ENCODE measurements at regions not wholly inside any gene's neighbourhood (a gene's known extent, or its start where the extent isn't known, plus 50 kb on each side); places are given as distances from the start of the nearest gene placed in this dataset.

- no peaks in the 10 kb centered on the region for H3K36me3 ChIP-seq
- intact Hi-C loops (cut with DNase I; ENCODE audit: low total_unique reads), result no loop called here
- TF ChIP-seq EP300 (IDR thresholded peaks at IDR 0.05; ENCODE audit: low read depth), result no peak
- TF ChIP-seq POLR2A (IDR thresholded peaks at IDR 0.05), result no peak
- no peak for TF ChIP-seq CTCF (IDR thresholded peaks at IDR 0.05)
- no peak for TF ChIP-seq POLR2AphosphoS5 (IDR thresholded peaks at IDR 0.05)
- no peaks in the 10 kb centered on the region for H3K27me3 ChIP-seq
- DNase-seq, result no peak
- H3K4me1 ChIP-seq, result no peaks in the 10 kb centered on the region
- in situ Hi-C loops (cut with MboI; ENCODE audit: low pct_ligation_motif_present in 1 of 4, low pct_unique_long_range_greater_than_20kb in 1 of 4, low sequenced_read_pairs in 3 of 4), result no loop called here
- WGBS, 2 donors (ENCODE audit: low coverage in 1 of 2), result 77 to 88% methylated on average over 1 of the region's 1 CpG
- no peak overlapping the region for H3K4me3 ChIP-seq
- H3K27ac ChIP-seq, result no peak overlapping the region
- no peaks in the 10 kb centered on the region for H3K9me3 ChIP-seq
These were observed 99.7 kb downstream of the MBL2 start for GRCh38 chr10:52672880-52673279.

GRCh38 chr10:52673468-52673867, 99.1 kb downstream of the MBL2 start:
- no peaks in the 10 kb centered on the region for H3K9me3 ChIP-seq
- H3K27ac ChIP-seq, result no peak overlapping the region
- H3K4me3 ChIP-seq, result no peak overlapping the region
- in situ Hi-C loops (cut with MboI; ENCODE audit: low pct_ligation_motif_present in 1 of 4, low pct_unique_long_range_greater_than_20kb in 1 of 4, low sequenced_read_pairs in 3 of 4) (no loop called here), intact Hi-C loops (cut with DNase I; ENCODE audit: low total_unique reads) (no loop called here)
- no peak for DNase-seq
- H3K36me3 ChIP-seq, result no peaks in the 10 kb centered on the region
- 69 to 80% methylated on average over 2 of the region's 2 CpGs for WGBS, 2 donors (ENCODE audit: low coverage in 1 of 2)
- H3K27me3 ChIP-seq, result no peaks in the 10 kb centered on the region
- no peaks in the 10 kb centered on the region for H3K4me1 ChIP-seq
- TF ChIP-seq POLR2A (IDR thresholded peaks at IDR 0.05) (no peak), POLR2AphosphoS5 (IDR thresholded peaks at IDR 0.05) (no peak), EP300 (IDR thresholded peaks at IDR 0.05; ENCODE audit: low read depth) (no peak), CTCF (IDR thresholded peaks at IDR 0.05) (no peak)

- no peak for TF ChIP-seq POLR2A (IDR thresholded peaks at IDR 0.05)
- TF ChIP-seq POLR2AphosphoS5 (IDR thresholded peaks at IDR 0.05), result no peak
- H3K9me3 ChIP-seq, result no peaks in the 10 kb centered on the region
- no peak for DNase-seq
- H3K4me3 ChIP-seq, result no peak overlapping the region
- in situ Hi-C loops (cut with MboI; ENCODE audit: low pct_ligation_motif_present in 1 of 4, low pct_unique_long_range_greater_than_20kb in 1 of 4, low sequenced_read_pairs in 3 of 4), result no loop called here
- H3K27ac ChIP-seq, result no peak overlapping the region
- no peaks in the 10 kb centered on the region for H3K27me3 ChIP-seq
- H3K36me3 ChIP-seq, result no peaks in the 10 kb centered on the region
- intact Hi-C loops (cut with DNase I; ENCODE audit: low total_unique reads), result no loop called here
- H3K4me1 ChIP-seq, result no peaks in the 10 kb centered on the region
These were observed 98.1 kb downstream of the MBL2 start for GRCh38 chr10:52674474-52674873.

GRCh38 chr10:52677086-52677485, 95.5 kb downstream of the MBL2 start:
- Histone ChIP-seq H3K36me3 (no peaks in the 10 kb centered on the region), H3K4me3 (no peak overlapping the region), H3K27ac (no peak overlapping the region), H3K9me3 (no peaks in the 10 kb centered on the region), H3K4me1 (no peaks in the 10 kb centered on the region), H3K27me3 (no peaks in the 10 kb centered on the region)
- TF ChIP-seq POLR2AphosphoS5 (IDR thresholded peaks at IDR 0.05) (no peak), POLR2A (IDR thresholded peaks at IDR 0.05) (no peak), EP300 (IDR thresholded peaks at IDR 0.05; ENCODE audit: low read depth) (no peak), CTCF (IDR thresholded peaks at IDR 0.05) (no peak)
- in situ Hi-C loops (cut with MboI; ENCODE audit: low pct_ligation_motif_present in 1 of 4, low pct_unique_long_range_greater_than_20kb in 1 of 4, low sequenced_read_pairs in 3 of 4), result no loop called here
- intact Hi-C loops (cut with DNase I; ENCODE audit: low total_unique reads), result no loop called here
- no peak for DNase-seq
- 80 to 82% methylated on average over 1 of the region's 1 CpG for WGBS, 2 donors (ENCODE audit: low coverage in 1 of 2)

- H3K36me3 ChIP-seq, result no peaks in the 10 kb centered on the region
- intact Hi-C loops (cut with DNase I; ENCODE audit: low total_unique reads) (no loop called here), in situ Hi-C loops (cut with MboI; ENCODE audit: low pct_ligation_motif_present in 1 of 4, low pct_unique_long_range_greater_than_20kb in 1 of 4, low sequenced_read_pairs in 3 of 4) (no loop called here)
- DNase-seq, result no peak
- H3K27me3 ChIP-seq, result no peaks in the 10 kb centered on the region
- no peak overlapping the region for H3K4me3 ChIP-seq
- no peaks in the 10 kb centered on the region for H3K4me1 ChIP-seq
- TF ChIP-seq EP300 (IDR thresholded peaks at IDR 0.05; ENCODE audit: low read depth) (no peak), POLR2A (IDR thresholded peaks at IDR 0.05) (no peak), POLR2AphosphoS5 (IDR thresholded peaks at IDR 0.05) (no peak), CTCF (IDR thresholded peaks at IDR 0.05) (no peak)
- WGBS, 2 donors (ENCODE audit: low coverage in 1 of 2), result 52 to 86% methylated on average over 5 of the region's 5 CpGs
- H3K27ac ChIP-seq, result no peak overlapping the region
- no peaks in the 10 kb centered on the region for H3K9me3 ChIP-seq
These were observed 94.0 kb downstream of the MBL2 start for GRCh38 chr10:52678611-52679010.

Data from transverse colon (tissue), 4 donors.